Activated gamma-delta T cell (primary cell): ENCODE measurements at regions not wholly inside any gene's neighbourhood (a gene's known extent, or its start where the extent isn't known, plus 50 kb on each side); places are given as distances from the start of the nearest gene placed in this dataset.
"Not testable (repeated sequence)": the region's sequence is repeated elsewhere in the genome, so short reads cannot be mapped to it uniquely, and the experiment has no call there.

Experiments used
- DNase-seq: peaks from one replicate; lab custom pipeline; 2025; lab: John Stamatoyannopoulos, UW

DNA sequence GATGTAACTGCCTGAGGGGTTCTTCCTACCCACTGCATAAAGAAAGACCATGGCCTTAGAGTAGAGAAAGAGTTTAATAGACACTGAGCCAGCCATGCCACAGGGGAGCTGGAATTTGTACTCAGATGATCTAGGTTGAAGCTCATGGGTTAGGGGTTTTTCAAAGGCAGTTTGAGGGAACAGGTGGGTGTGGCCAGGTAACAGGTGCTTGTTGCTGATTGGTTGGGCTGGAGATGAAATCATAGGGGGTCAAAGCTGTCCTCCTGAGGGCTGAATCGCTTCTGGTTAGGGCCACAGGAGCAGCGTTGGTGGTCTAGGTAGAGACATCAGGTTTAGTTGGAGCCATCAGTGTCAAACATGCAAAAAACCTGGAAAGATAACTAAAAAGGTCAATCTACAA is 59.2 kb upstream of the CSNK1A1L start:
- no peak for DNase-seq

GRCh38 chr13:37163641-37164265 is 58.3 kb upstream of the CSNK1A1L start:
- DNase-seq: no peak

DNA sequence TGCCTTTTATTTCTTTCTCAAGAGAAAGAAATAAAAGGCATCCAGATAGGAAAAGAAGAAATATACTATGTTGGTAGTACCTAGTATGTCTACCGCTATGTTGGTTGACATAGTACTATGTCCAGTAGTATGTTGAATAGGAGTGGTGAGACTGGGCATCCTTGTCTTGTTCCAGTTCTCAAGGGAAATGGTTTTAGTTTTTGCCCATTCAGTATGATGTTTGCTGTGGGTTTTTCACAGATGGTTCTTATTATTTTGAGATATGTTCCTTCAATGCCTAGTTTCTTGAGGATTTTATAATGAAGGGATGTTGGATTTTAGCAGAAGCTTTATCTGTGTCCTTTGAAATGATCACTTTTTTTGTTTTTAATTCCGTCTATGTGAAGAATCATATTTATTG is 53.0 kb upstream of the CSNK1A1L start:
- no peak for DNase-seq

DNA sequence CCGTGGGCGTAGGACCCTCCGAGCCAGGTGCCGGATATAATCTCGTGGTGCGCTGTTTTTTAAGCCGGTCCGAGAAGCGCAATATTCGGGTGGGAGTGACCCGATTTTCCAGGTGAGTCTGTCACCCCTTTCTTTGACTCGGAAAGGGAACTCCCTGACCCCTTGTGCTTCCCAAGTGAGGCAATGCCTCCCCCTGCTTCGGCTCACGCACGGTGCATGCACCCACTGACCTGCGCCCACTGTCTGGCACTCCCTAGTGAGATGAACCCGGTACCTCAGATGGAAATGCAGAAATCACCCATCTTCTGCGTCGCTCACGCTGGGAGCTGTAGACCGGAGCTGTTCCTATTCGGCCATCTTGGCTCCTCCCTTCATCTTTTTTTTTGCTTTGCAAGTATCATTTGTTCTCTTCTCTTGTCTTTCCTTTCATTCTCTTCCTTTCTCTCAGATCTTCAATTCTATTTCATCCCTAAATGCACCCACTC is 50.2 kb upstream of the CSNK1A1L start:
- not testable (repeated sequence) for DNase-seq
